Large intestine (tissue), 3 donors: ENCODE measurements at regions not wholly inside any gene's neighbourhood (a gene's known extent, or its start where the extent isn't known, plus 50 kb on each side); places are given as distances from the start of the nearest gene placed in this dataset.

Experiments
- DNase-seq, 2 donors: peaks; one replicate each; pipeline versions ENCODE4 v3.0.0 to v3.0.0-alpha.2; 2013
- H3K27ac ChIP-seq: one replicate; pipeline ENCODE4 v1.5.1; 2013; ENCODE audit warnings: low read length
- H3K27me3 ChIP-seq: 2 replicates; pipeline ENCODE4 v1.6.1; 2013; ENCODE audit warnings: low read length; ENCODE audit not compliant: control insufficient read depth, insufficient read depth
- H3K36me3 ChIP-seq: 2 replicates; pipeline ENCODE4 v1.6.1; 2013; ENCODE audit warnings: low read length; ENCODE audit not compliant: control insufficient read depth, insufficient read depth
- H3K4me1 ChIP-seq: one replicate; pipeline ENCODE4 v1.6.1; 2013; ENCODE audit warnings: low read length; ENCODE audit not compliant: control insufficient read depth, insufficient read depth
- H3K4me3 ChIP-seq: one replicate; pipeline ENCODE4 v1.5.1; 2013; ENCODE audit warnings: low read length
- H3K9me3 ChIP-seq: one replicate; pipeline ENCODE4 v1.6.1; 2013; ENCODE audit warnings: mild to moderate bottlenecking, low read depth, low read length, moderate library complexity; ENCODE audit not compliant: control insufficient read depth
- WGBS: methylation state at CpG from one replicate; pipeline ENCODE4 v1.1.5; 2013; ENCODE audit warnings: low lambda C conversion rate; ENCODE audit not compliant: insufficient coverage; 5-methylcytosine and 5-hydroxymethylcytosine counted together

DNA sequence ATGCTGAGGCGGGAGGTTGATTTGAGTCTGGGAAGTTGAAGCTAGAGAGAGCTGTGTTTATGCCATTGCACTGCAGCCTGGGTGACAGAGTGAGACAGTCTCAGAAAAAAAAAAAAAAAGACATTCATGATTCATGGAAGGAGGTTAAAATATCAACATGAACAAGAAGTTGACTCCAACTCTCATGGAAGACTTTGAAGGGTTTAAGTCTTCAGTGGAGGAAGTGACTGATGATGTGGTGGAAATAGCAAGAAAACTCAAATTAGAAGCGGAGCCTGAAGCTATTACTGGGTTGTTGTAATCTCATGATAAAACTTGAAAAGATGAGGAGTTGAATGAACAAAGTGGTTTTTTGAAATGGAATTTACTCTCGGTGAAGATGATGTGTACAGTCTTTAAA, 491.8 kb downstream of the SQOR start:
- Histone ChIP-seq H3K27ac (no peak overlapping the region), H3K27me3 (no peaks in the 10 kb centered on the region), H3K4me1 (no peaks in the 10 kb centered on the region), H3K4me3 (no peak overlapping the region), H3K36me3 (no peaks in the 10 kb centered on the region), H3K9me3 (peaks cover 4% of the 10 kb centered on the region)
- no CpG with 5 or more reads among the region's 3 CpGs for WGBS
- no peak for DNase-seq

DNA sequence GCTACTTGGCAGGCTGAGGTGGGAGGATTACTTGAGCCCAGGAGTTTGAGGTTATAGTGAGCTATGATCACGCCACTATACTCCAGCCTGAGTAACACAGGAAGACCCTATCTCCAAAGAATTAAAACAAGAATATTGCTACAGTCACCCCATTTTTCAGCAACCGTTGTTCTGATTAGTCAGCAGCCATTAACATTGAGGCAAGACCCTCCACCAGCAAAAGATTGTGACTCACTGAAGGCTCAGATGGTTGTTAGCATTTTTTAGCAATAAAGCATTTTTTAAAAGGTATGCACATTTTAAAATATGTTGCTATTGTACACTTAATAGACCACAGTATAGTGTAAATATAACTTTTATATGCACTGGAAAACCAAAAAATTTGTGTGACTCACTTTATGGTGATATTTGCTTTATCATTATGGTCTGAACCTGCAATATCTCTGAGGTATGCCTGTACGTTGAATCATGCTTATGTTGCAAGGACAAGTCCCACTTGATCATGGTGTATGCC, 492.6 kb downstream of the SQOR start:
- Histone ChIP-seq H3K9me3 (peaks cover 5% of the 10 kb centered on the region), H3K27ac (no peak overlapping the region), H3K4me1 (no peaks in the 10 kb centered on the region), H3K36me3 (no peaks in the 10 kb centered on the region), H3K4me3 (no peak overlapping the region), H3K27me3 (no peaks in the 10 kb centered on the region)
- WGBS, result no CpG with 5 or more reads among the region's 3 CpGs
- no peak for DNase-seq

DNA sequence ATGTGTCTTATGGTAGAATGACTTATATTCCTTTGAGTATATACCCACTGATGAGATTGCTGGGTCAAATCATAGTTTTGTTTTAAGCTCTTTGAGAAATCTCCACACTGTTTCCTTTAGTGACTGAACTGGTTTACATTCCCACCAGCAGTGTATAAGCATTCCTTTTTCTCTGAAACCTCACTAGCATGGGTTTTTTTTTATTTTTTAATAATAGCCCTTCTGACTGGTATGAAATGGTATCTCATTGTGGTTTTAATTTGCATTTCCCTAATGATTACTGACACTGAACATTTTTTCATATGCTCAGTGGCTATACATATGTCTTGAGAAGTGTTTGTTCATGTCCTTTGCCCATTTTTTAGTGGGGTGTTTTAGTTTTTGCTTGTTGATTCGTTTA, 494.3 kb downstream of the SQOR start:
- no peaks in the 10 kb centered on the region for H3K4me1 ChIP-seq
- H3K9me3 ChIP-seq, result peaks cover 8% of the 10 kb centered on the region

DNA sequence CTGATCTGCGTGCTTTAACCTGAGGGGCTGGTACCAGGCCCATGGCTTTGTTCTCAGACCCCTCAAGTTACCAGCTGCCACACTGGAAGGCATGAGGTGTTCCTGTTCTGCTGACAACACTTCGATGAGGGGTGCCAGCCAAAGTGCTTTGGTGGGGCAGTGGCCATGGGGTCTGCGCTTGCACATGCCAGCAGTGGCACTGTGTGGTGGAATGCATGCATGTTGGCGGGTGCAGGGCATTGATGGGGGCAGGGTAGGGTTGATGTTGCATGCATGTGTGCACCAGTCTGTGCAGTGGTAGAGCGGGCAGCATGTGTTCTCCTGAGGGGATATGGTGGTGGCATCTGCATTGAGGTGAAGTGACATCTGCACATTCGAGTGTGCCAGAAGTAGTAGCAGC, 497.0 kb downstream of the SQOR start:
- H3K36me3 ChIP-seq, result no peaks in the 10 kb centered on the region
- no peak overlapping the region for H3K4me3 ChIP-seq
- no CpG with 5 or more reads among the region's 6 CpGs for WGBS
- no peaks in the 10 kb centered on the region for H3K27me3 ChIP-seq
- H3K4me1 ChIP-seq, result no peaks in the 10 kb centered on the region
- H3K27ac ChIP-seq, result no peak overlapping the region
- DNase-seq, result no peak
- H3K9me3 ChIP-seq, result peaks cover 8% of the 10 kb centered on the region

More for the DNA sequence above, 494.3 kb downstream of the SQOR start:
- no CpG with 5 or more reads among the region's 1 CpG for WGBS
- Histone ChIP-seq H3K36me3 (no peaks in the 10 kb centered on the region), H3K27ac (no peak overlapping the region), H3K27me3 (no peaks in the 10 kb centered on the region), H3K4me3 (no peak overlapping the region)
- DNase-seq, result no peak

DNA sequence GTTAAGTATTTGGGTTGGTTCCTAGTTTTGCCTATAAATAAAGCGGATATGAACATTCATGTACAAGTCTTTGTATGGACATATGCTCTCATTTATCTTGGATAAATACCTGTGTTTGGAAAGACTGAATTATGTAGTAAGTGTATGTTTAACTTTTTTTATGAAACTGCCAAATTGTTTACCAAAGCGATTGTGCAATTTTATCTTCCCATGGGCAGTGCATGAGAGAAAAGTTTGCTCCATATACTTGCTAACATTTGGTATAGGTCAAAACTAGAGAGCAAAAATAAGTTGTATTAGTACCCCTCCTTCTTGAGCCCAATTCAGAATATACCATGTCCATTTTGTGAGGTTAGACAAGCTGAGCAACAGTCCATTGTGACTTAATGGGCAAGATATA, 502.6 kb downstream of the SQOR start:
- DNase-seq, result no peak
- Histone ChIP-seq H3K27me3 (no peaks in the 10 kb centered on the region), H3K4me1 (no peaks in the 10 kb centered on the region), H3K9me3 (peaks cover 3% of the 10 kb centered on the region), H3K36me3 (no peaks in the 10 kb centered on the region), H3K27ac (no peak overlapping the region), H3K4me3 (no peak overlapping the region)
- no CpG with 5 or more reads among the region's 2 CpGs for WGBS

DNA sequence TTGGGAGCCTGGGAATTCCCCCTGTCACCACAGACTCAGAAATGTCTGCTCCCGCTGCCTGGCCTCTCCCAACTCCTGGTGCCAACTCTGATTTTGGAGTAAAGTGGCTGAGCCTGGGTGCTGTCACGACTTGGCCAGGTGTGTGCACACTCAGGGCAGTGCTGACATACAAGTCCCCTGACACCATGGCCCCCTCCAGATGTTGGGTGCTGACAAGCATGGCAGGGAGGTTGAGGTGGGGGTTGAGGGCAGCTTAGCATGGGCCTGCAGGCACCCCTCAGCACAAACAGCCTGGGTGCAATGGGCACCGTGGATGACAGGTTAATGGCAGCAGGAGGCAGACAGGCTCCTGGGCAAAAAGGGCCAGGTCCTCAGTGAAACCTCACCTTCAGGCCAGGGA, 511.2 kb downstream of the SQOR start:
- no peaks in the 10 kb centered on the region for H3K4me1 ChIP-seq
- no peaks in the 10 kb centered on the region for H3K9me3 ChIP-seq
- H3K36me3 ChIP-seq, result no peaks in the 10 kb centered on the region
- H3K4me3 ChIP-seq, result no peak overlapping the region
- no peaks in the 10 kb centered on the region for H3K27me3 ChIP-seq
- no CpG with 5 or more reads among the region's 3 CpGs for WGBS
- no peak for DNase-seq
- H3K27ac ChIP-seq, result no peak overlapping the region

DNA sequence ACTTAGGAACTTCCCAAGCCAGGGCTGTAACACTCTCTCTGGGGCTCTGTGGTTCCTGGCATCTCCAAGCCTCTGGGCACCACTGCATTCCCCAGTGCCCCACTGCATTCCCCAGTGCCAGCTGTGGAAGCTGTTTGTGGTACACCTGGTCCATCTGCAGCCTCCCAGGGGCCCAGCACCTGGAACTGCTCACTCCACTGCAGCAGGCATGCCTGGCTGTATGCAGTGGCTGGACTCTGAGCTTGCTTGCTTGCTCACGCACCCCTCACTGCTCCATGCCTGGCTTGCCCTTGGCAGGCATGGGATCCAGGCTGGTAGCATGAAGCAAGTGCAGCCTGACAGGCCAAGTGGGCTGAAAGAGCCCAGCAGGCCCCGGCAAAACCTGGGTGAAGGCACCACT, 512.1 kb downstream of the SQOR start:
- WGBS, result no CpG with 5 or more reads among the region's 2 CpGs
- Histone ChIP-seq H3K27me3 (no peaks in the 10 kb centered on the region), H3K9me3 (no peaks in the 10 kb centered on the region), H3K36me3 (no peaks in the 10 kb centered on the region), H3K27ac (no peak overlapping the region), H3K4me1 (no peaks in the 10 kb centered on the region), H3K4me3 (no peak overlapping the region)
- no peak for DNase-seq

DNA sequence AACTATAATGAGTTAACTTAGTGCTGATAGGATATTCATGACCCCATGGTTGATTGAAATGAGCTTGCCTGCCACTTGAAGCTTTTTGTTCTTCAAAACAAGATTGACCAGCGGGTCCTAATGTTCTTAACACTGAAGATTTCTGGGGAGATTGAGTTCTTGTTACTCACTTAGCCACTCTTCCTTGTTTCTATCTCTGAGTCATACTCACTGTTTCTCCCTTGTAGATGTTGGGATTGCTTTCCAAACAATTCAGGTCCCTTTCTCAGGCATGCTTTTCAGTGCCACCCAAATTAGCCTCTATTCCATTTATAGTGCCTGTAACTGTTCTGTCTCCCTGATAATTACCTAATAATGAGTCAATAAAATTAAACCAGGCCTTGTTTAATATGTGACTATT, 517.0 kb downstream of the SQOR start:
- Histone ChIP-seq H3K27ac (no peak overlapping the region), H3K9me3 (no peaks in the 10 kb centered on the region), H3K4me1 (no peaks in the 10 kb centered on the region), H3K4me3 (no peak overlapping the region), H3K27me3 (no peaks in the 10 kb centered on the region), H3K36me3 (no peaks in the 10 kb centered on the region)
- WGBS, result 60% methylated on average over 1 of the region's 1 CpG
- DNase-seq, result no peak

DNA sequence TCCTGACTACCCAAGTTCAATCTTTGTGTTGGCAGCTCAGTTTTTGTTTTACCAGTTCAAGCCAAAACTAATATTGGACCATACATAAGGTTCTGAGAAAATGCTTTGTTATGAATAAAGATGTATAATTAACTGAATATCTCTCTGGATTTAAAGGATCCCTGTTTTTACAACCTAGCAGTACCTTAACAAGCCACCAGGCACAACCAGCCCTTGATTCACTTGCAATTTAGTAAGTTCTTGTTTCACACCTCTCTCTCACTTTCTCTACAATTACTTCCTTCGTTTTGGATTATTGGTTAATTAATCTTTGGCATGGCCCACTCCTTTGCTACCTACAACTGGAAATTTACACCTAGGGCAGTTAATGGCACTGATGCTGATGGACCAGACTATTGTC, 531.9 kb downstream of the SQOR start:
- H3K36me3 ChIP-seq, result no peaks in the 10 kb centered on the region
- WGBS, result no CpG with 5 or more reads among the region's 1 CpG

DNA sequence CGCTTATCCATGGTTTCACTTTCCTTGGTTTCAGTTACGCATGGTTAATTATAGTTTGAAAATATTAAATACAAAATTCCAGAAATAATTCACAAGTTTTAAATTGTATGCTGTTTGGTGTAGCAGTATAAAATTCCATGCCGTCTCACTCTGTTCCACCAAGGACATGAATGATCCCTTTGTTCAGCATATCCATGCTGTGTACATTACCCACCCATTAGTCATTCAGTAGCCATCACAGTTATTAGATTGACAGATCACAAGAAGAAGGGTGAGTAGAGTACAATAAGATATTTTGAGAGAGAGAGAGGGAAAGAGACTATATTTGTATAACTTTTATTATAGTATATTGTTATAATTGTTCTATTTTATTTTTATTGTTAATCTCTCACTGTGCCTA, 535.5 kb downstream of the SQOR start:
- H3K27me3 ChIP-seq, result no peaks in the 10 kb centered on the region
- H3K27ac ChIP-seq, result no peak overlapping the region
- no peaks in the 10 kb centered on the region for H3K36me3 ChIP-seq
- DNase-seq, result no peak
- WGBS, result 93% methylated on average over 2 of the region's 3 CpGs
- H3K9me3 ChIP-seq, result no peaks in the 10 kb centered on the region
- no peak overlapping the region for H3K4me3 ChIP-seq
- no peaks in the 10 kb centered on the region for H3K4me1 ChIP-seq

More for the DNA sequence above, 531.9 kb downstream of the SQOR start:
- Histone ChIP-seq H3K27ac (no peak overlapping the region), H3K4me3 (no peak overlapping the region), H3K27me3 (no peaks in the 10 kb centered on the region), H3K9me3 (no peaks in the 10 kb centered on the region), H3K4me1 (no peaks in the 10 kb centered on the region)
- no peak for DNase-seq

DNA sequence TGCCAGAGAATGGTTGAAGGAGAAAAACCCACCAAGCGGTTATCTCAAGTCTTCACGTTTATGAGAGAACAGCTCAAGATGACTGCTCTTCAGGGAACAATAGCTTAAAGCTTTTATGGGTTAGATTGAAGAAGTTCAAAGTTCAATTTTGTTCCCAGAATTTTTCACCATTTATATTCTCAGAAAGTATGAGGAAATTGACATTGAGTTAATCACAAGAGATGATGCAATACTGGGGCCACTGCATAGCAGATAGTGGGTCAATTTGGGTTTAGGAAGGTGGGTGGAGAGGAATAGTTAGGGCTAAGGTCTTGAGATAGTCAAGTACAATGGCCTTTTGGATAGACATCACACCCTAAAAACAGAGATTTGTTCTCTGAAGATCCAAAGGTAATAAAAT, 539.3 kb downstream of the SQOR start:
- H3K4me3 ChIP-seq, result no peak overlapping the region
- no peaks in the 10 kb centered on the region for H3K36me3 ChIP-seq
- no peak overlapping the region for H3K27ac ChIP-seq
- H3K9me3 ChIP-seq, result no peaks in the 10 kb centered on the region
- 88% methylated on average over 2 of the region's 2 CpGs for WGBS
- H3K4me1 ChIP-seq, result no peaks in the 10 kb centered on the region
- no peaks in the 10 kb centered on the region for H3K27me3 ChIP-seq
- DNase-seq, result no peak
